Ascending aorta (tissue), 2 donors: ENCODE measurements at regions not wholly inside any gene's neighbourhood (a gene's known extent, or its start where the extent isn't known, plus 50 kb on each side); places are given as distances from the start of the nearest gene placed in this dataset.

Source experiments
- DNase-seq, 2 donors: peaks; one replicate each; pipeline ENCODE4 v3.0.0-alpha.2; 2019; ENCODE audit warnings: low spot score in 2 of 2
- H3K27ac ChIP-seq, 2 donors: fragments of 200-600 bp; sonication (generic); one replicate each; pipeline ENCODE4 v1.5.1; 2016 to 2017; ENCODE audit warnings: mild to moderate bottlenecking in 1 of 2
- H3K27me3 ChIP-seq: fragments of 200-600 bp; sonication (generic); one replicate; pipeline ENCODE4 v1.5.1; 2017
- H3K36me3 ChIP-seq, 2 donors: fragments of 200-600 bp; sonication (generic); one replicate each; pipeline ENCODE4 v1.5.1; 2016
- H3K4me1 ChIP-seq, 2 donors: fragments of 200-600 bp; sonication (generic); one replicate each; pipeline ENCODE4 v1.5.1; 2016 to 2017; ENCODE audit warnings: mild to moderate bottlenecking in 1 of 2
- H3K4me3 ChIP-seq, 2 donors: fragments of 200-600 bp; sonication (generic); one replicate each; pipeline ENCODE4 v1.5.1; 2016 to 2017; ENCODE audit warnings: mild to moderate bottlenecking in 1 of 2
- H3K9me3 ChIP-seq, 2 donors: fragments of 200-600 bp; sonication (generic); one replicate each; pipeline ENCODE4 v1.5.1; 2016
- CTCF ChIP-seq, 3 experiments: fragments of 200-600 bp in 2 of 3; fragments of 450-650 bp in 1 of 3; sonication (generic) in 2 of 3; IDR thresholded peaks; one replicate each; pipeline ENCODE4 v1.5.1; 2016 to 2019; ENCODE audit warnings: antibody characterized with exemption in 3 of 3, mild to moderate bottlenecking in 1 of 3, moderate library complexity in 1 of 3
- intact Hi-C: fragments of 100-400 bp; cut with DNase I; formaldehyde crosslinking; loops from one replicate; pipeline ENCODE4 v1.15.1; 2023

- intact Hi-C loops: no loop called here
- TF ChIP-seq CTCF (IDR thresholded peaks at IDR 0.05): no peak
- no peaks in the 10 kb centered on the region for H3K27me3 ChIP-seq
- H3K27ac ChIP-seq: no peak overlapping the region
- H3K36me3 ChIP-seq: no peaks in the 10 kb centered on the region
- no peaks in the 10 kb centered on the region for H3K9me3 ChIP-seq
- DNase-seq: no peak
- H3K4me3 ChIP-seq: no peak overlapping the region
- H3K4me1 ChIP-seq: no peaks in the 10 kb centered on the region
Measured at GRCh38 chr1:168932539-168932938, 174.0 kb upstream of the ATP1B1 start.

GRCh38 chr1:168933141-168933805 is 173.2 kb upstream of the ATP1B1 start:
- Histone ChIP-seq H3K36me3 (no peaks in the 10 kb centered on the region), H3K27ac (no peak overlapping the region), H3K9me3 (no peaks in the 10 kb centered on the region), H3K4me3 (no peak overlapping the region), H3K27me3 (no peaks in the 10 kb centered on the region), H3K4me1 (no peaks in the 10 kb centered on the region)
- no peak for DNase-seq
- TF ChIP-seq CTCF (IDR thresholded peaks at IDR 0.05): no peak
- intact Hi-C loops: no loop called here

GRCh38 chr1:168939110-168939946 is 167.2 kb upstream of the ATP1B1 start:
- Histone ChIP-seq H3K36me3 (no peaks in the 10 kb centered on the region), H3K4me1 (no peaks in the 10 kb centered on the region), H3K9me3 (no peaks in the 10 kb centered on the region), H3K27ac (no peak overlapping the region), H3K4me3 (no peak overlapping the region), H3K27me3 (no peaks in the 10 kb centered on the region)
- no peak for DNase-seq
- TF ChIP-seq CTCF (IDR thresholded peaks at IDR 0.05): no peak
- intact Hi-C loops: no loop called here

- H3K9me3 ChIP-seq: no peaks in the 10 kb centered on the region
- no peaks in the 10 kb centered on the region for H3K27me3 ChIP-seq
- H3K36me3 ChIP-seq: no peaks in the 10 kb centered on the region
- no peak overlapping the region for H3K4me3 ChIP-seq
- H3K4me1 ChIP-seq: no peaks in the 10 kb centered on the region
- no peak for DNase-seq
- H3K27ac ChIP-seq: no peak overlapping the region
- intact Hi-C loops: no loop called here
- no peak for TF ChIP-seq CTCF (IDR thresholded peaks at IDR 0.05)
Measured at GRCh38 chr1:168939947-168940223, 166.6 kb upstream of the ATP1B1 start.

GRCh38 chr1:168941640-168942039 is 164.8 kb upstream of the ATP1B1 start:
- Histone ChIP-seq H3K9me3 (no peaks in the 10 kb centered on the region), H3K4me1 (peaks cover 3 to 5% of the 10 kb centered on the region in 2 donors), H3K27ac (no peak overlapping the region), H3K36me3 (no peaks in the 10 kb centered on the region), H3K27me3 (no peaks in the 10 kb centered on the region), H3K4me3 (no peak overlapping the region)
- intact Hi-C loops: no loop called here
- TF ChIP-seq CTCF (IDR thresholded peaks at IDR 0.05): no peak
- no peak for DNase-seq
